RKO (cell line): ENCODE measurements at regions not wholly inside any gene's neighbourhood (a gene's known extent, or its start where the extent isn't known, plus 50 kb on each side); places are given as distances from the start of the nearest gene placed in this dataset.

Source experiments
- DNase-seq: peaks from one replicate; pipeline ENCODE4 v3.0.0-alpha.2; 2016; ENCODE audit warnings: low spot score

DNA sequence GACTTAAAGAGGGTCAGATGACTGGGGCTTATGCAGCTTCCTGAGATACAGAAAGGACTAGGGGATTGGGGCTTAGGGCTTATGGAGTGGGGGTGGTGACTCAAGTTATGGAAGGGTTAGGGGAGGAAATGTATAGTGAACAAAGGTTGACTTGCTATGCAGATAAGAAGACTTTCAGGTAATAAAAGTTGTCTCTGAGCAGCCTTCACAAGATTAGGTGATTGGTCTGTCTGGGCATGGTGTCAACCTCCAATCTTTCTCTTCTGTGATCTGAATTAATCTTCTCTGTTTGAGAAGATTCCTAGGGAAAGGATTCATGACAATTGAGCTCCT, 436.5 kb downstream of the SIPA1L2 start:
- no peak for DNase-seq

GRCh38 chr1:232192781-232193450, 437.0 kb downstream of the SIPA1L2 start:
- DNase-seq = no peak

- no peak for DNase-seq
Observed at GRCh38 chr1:232191560-232191959, 438.4 kb downstream of the SIPA1L2 start.

GRCh38 chr1:232188318-232188717, 441.6 kb downstream of the SIPA1L2 start:
- no peak for DNase-seq

DNA sequence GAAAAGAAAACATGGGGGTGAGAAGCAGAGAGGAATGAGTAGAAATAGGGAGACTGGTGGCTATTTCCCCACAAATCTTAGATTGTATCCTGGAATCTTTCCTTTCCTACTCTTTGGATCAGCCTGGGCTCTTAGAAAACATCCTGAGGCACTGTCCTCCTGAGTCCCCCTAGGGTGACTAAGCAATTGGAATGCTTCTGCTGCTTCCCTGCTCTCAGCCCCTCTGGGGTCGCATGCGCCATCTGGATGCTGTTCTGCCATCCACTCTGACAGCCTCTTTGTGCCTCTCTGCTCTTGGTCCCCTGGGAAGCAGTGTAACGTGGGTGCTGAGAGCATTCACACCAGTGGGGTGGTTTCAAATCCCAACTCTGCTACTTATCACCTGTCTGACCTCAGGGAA, 443.0 kb downstream of the SIPA1L2 start:
- DNase-seq = no peak

DNA sequence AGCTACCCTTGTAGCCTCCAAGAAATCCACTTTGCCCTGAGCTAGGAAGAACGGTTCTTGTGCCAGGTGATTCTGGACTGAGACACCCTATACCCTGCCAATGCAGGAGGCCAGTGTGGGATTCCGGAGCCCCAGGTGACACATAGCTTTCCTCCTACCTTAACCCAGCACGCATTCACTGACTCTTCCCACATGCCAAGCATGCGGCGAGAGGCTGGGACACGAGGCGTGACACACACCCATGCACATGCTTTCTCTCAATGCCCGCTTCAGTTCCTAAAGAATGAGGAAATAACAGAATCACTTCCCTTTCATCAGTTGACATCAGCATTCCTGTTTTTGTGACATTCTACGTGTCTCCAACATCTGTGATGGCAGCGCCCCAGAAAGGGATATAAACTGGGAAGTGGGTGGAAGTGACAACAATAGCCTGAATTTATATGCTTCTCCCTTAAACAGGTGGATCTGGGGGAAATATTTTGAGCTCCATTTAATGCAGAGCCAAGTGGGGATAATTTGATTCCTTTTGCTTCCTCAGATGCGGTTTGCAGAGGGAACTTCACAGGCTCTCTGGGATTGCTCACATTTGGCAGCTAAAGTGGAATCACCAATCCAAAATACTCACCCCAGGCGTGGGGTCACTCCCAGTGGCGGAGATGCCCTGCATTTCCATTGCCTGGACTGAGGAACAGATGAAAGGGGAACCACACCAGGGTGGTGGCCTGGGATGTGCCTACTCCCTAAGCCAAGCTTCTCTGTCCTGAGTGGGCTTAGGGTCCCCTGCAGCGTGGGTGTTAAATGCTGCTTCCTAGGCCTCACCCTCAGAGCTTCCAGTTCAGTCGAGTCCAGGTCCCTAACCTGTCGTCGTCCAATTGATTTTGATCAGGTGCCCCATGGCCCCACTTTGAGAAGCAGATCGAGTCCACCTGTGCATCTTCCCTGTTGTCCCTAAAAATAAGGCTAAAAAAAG, 445.1 kb downstream of the SIPA1L2 start:
- no peak for DNase-seq

GRCh38 chr1:232183802-232184201, 446.1 kb downstream of the SIPA1L2 start:
- DNase-seq = no peak

GRCh38 chr1:232183266-232183800, 446.6 kb downstream of the SIPA1L2 start:
- no peak for DNase-seq

DNA sequence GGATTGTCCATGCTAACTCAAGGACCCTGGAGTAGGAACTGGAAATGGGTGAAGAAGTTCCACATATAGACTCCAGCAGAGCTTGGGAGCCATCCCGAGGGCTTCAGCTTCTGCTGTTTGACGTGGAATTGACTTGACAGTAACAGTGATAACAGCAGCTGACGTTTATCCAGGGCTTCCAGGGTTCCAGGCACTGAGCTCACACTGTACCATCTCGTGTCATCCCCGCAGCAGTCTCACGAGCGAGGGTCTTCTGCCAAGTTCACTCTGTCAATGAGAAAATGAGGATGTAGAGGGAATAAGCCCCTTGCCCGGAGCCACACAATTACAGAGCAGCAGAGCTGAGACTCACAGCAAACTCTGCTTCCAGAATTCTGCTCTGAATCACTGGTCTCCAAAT, 447.7 kb downstream of the SIPA1L2 start:
- no peak for DNase-seq

- DNase-seq = no peak
Observed at GRCh38 chr1:232180779-232181136, 449.2 kb downstream of the SIPA1L2 start.

DNA sequence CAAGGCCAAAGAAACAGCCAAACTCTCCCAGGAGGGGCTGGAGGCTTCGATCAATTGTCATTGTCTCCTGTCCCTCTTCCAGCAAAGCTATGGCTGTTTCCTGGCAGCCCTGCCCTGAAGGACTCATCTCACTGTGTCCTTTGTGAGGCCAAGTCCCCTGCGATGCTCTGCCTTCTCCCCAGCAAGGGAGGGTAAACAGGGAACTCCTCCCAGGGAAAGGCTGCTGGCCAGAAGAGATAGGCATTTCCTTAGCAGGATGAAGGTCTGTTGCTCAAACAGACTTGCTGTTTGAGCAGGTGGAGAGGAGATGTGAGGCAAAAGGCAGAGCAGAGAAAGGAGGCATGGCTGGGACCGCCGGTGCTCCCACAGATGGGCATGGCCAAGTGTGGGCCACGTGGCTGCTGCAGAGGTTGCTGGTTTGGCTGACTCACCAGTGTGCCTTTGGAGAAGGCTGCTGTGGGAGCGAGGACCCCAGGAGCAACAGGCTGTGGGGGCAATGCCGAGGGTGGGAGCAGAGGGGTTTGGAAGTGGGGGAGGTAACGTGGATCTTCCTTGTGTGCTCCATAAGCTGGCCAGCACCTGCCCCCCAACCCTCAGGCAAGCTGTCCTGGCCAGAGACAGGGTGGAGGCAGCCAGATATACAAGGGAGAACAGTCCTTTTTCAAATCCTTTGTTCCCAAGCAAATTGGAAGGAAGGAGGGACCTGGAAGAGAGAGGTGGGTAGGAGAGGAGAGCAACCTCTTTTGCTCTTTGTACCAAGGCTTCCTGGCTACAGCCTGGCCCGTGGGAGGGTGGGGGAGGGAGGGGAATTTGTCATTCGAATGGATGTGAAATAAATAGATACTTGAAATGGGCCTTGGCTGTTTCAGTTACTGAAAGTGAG, 449.8 kb downstream of the SIPA1L2 start:
- DNase-seq = no peak

DNA sequence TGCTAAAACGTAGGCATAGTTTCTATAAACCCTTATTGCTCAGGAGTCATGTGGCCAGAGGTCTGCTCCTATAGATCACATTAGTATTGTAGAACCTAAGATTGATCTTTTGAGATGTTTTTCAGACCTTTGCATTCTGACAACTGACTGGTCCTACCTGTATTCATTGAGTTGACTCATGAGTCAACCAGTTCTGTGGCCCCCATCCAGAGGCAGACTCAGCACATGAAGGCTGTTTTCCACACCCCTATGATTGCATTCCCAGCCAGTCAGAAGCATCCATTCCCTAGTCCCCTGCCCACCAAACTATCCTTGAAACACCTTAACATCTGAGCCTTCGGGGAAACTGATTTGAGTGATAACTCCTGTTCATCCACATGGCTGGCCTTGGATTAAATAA, 451.7 kb downstream of the SIPA1L2 start:
- DNase-seq = no peak

- no peak for DNase-seq
Observed at GRCh38 chr1:232177438-232177837, 452.5 kb downstream of the SIPA1L2 start.

- no peak for DNase-seq
Observed at GRCh38 chr1:232176222-232176621, 453.7 kb downstream of the SIPA1L2 start.

GRCh38 chr1:232174306-232174705, 455.6 kb downstream of the SIPA1L2 start:
- no peak for DNase-seq

GRCh38 chr1:232172563-232172962, 457.4 kb downstream of the SIPA1L2 start:
- no peak for DNase-seq

DNA sequence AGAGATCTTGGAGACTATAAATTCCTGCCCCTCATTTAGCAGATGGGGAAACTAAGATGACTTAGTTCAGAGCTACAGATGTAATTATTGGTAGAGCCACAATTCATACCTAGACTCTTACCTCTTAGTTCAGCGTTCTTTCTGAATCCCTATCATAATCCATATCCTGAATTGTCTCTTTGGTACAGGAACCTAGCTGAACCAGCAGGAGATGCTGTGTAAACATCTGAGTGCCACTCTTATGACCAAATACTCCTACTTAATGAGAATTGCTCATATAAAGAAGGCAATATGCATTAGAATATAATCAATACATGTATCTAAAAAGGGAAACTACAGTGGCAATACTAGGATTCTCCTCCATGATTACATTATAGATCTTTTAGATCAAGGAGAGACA, 459.0 kb downstream of the SIPA1L2 start:
- no peak for DNase-seq

- DNase-seq = no peak
Observed at GRCh38 chr1:232169436-232169835, 460.5 kb downstream of the SIPA1L2 start.

GRCh38 chr1:232168508-232168907, 461.4 kb downstream of the SIPA1L2 start:
- DNase-seq = no peak

DNA sequence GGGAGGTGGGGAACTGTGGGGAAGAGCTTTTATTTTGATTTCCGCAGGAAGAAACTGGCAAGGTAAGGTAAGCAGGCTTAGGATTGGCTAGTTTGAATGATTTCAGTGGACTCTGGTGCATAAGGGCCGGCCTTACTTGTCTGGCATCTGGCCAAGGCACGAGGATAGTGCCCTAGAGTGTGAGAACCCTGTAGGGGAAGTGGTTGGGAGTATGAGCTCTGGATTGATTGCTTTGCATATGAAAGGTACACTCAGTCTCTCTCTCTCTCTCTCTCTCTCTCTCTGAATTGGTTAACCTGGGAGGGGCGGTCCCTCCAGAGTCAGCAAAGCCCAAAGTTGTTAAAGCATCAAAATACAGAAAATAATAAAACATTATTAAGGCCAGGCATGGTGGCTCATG, 463.0 kb downstream of the SIPA1L2 start:
- DNase-seq = no peak

DNA sequence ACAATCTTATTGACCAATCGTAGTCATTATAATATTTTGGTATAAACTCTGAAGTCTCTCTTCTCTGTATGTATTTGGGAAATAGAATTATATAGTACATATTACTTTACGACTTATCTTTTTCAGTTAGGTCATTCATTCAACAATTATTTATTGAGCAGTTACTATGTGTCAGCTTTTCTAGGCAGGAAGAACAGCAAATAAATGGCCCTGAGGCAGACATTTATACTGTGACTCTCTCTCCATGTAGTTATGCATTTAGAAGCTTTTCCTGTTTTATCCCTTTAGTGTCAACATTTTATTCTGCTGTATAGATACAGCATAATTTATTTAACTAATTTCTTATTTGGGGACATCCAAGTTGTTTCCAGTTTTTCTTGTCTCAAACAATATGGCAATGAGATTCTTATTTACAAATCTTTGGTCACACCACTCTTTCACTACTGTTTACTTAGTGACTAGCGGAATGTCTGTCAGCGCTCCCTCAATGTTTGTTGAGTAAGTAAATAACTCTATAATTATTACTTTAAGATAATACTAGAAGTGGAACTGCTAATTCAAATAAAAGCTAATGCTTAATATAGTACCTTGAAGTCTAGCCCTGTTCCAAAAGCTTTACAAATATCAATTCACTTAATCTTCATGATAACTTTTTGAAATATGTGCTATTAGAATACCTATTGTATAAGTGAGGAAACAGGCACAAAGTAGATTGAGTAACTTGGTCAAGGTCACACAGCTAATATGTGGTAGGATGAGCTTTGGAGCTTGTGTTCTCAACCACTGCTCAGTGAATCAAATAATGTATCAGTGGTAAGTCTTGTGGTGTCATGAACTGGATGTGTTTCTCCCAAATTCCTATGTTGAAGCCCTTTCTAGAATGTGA, 465.6 kb downstream of the SIPA1L2 start:
- DNase-seq = no peak
